Keratinocyte (primary cell): ENCODE measurements at regions not wholly inside any gene's neighbourhood (a gene's known extent, or its start where the extent isn't known, plus 50 kb on each side); places are given as distances from the start of the nearest gene placed in this dataset.

Experiments
- DNase-seq: peaks from one replicate; pipeline ENCODE4 v3.0.0-alpha.2; 2011; ENCODE audit warnings: low read depth, missing footprints, low spot score
- FAIRE-seq: peaks from 2 replicates; lab custom pipeline; 2011; peaks lifted over from hg19 to GRCh38; lab: Jason Lieb, UNC
- H2AFZ ChIP-seq: 2 replicates; pipeline ENCODE4 v1.6.0; 2012; ENCODE audit warnings: low read length, control low read depth, inconsistent platforms; ENCODE audit not compliant: control insufficient read depth
- H3K27ac ChIP-seq: 2 replicates; pipeline ENCODE4 v1.5.1; 2011; ENCODE audit warnings: low read length; ENCODE audit not compliant: control insufficient read depth, insufficient read depth
- H3K27me3 ChIP-seq: 3 replicates; pipeline ENCODE4 v1.6.0; 2011; ENCODE audit warnings: low read length; ENCODE audit not compliant: control insufficient read depth, insufficient read depth; ENCODE audit errors: extremely low read depth
- H3K36me3 ChIP-seq, 2 experiments: 2 replicates in 1 of 2; 3 replicates in 1 of 2; pipeline ENCODE4 v1.5.1; 2011; ENCODE audit warnings: low read length in 2 of 2, mild to moderate bottlenecking in 1 of 2; ENCODE audit not compliant: control insufficient read depth in 2 of 2, insufficient read depth in 2 of 2; ENCODE audit errors: extremely low read depth in 1 of 2
- H3K4me1 ChIP-seq: 3 replicates; pipeline ENCODE4 v1.5.1; 2011; ENCODE audit warnings: low read length; ENCODE audit not compliant: control insufficient read depth, insufficient read depth; ENCODE audit errors: extremely low read depth
- H3K4me2 ChIP-seq: 3 replicates; pipeline ENCODE4 v1.6.0; 2011; ENCODE audit warnings: low read depth, low read length; ENCODE audit not compliant: control insufficient read depth, insufficient read depth; ENCODE audit errors: extremely low read depth
- H3K4me3 ChIP-seq, 3 experiments: fragments of 200-600 bp in 1 of 3; sonication (generic) in 1 of 3; 2 replicates in 2 of 3; 3 replicates in 1 of 3; pipeline ENCODE4 v1.5.1; 2011 to 2016; ENCODE audit warnings: low read length in 3 of 3, mild to moderate bottlenecking in 3 of 3, control low read depth in 2 of 3, inconsistent platforms in 1 of 3, low read depth in 1 of 3, mixed read lengths in 1 of 3, mixed run types in 1 of 3, moderate library complexity in 1 of 3; ENCODE audit not compliant: control insufficient read depth in 2 of 3, insufficient read depth in 2 of 3; ENCODE audit errors: extremely low read depth in 1 of 3
- H3K79me2 ChIP-seq: 2 replicates; pipeline ENCODE4 v1.6.0; 2012; ENCODE audit warnings: low read length; ENCODE audit not compliant: control insufficient read depth, insufficient read depth
- H3K9ac ChIP-seq: 3 replicates; pipeline ENCODE4 v1.6.0; 2011; ENCODE audit warnings: low read length; ENCODE audit not compliant: control insufficient read depth, insufficient read depth; ENCODE audit errors: extremely low read depth
- H3K9me1 ChIP-seq: 3 replicates; pipeline ENCODE4 v1.6.0; 2011; ENCODE audit warnings: low read length; ENCODE audit not compliant: control insufficient read depth, insufficient read depth; ENCODE audit errors: extremely low read depth
- H3K9me3 ChIP-seq: 2 replicates; pipeline ENCODE4 v1.5.1; 2012; ENCODE audit warnings: low read depth, low read length; ENCODE audit not compliant: control insufficient read depth
- H4K20me1 ChIP-seq: 3 replicates; pipeline ENCODE4 v1.6.0; 2011; ENCODE audit warnings: low read length; ENCODE audit not compliant: control insufficient read depth, insufficient read depth; ENCODE audit errors: extremely low read depth
- CTCF ChIP-seq, 3 experiments: IDR thresholded peaks in 1 of 3; conservative IDR thresholded peaks in 1 of 3; optimal IDR thresholded peaks in 1 of 3; 2 replicates in 2 of 3; 3 replicates in 1 of 3; pipeline versions ENCODE3 to v1.5.1; 2011; ENCODE audit warnings: low read length in 3 of 3, mild to moderate bottlenecking in 3 of 3, moderate library complexity in 2 of 3, control low read depth in 1 of 3, inconsistent platforms in 1 of 3; ENCODE audit not compliant: insufficient read depth in 2 of 3; ENCODE audit errors: extremely low read depth in 1 of 3
- EZH2 ChIP-seq: IDR thresholded peaks from one replicate; pipeline ENCODE4 v1.6.1; 2012; ENCODE audit warnings: inconsistent platforms, mild to moderate bottlenecking, low read length, moderate library complexity
- dilution Hi-C: fragments of 300-500 bp; cut with MboI; formaldehyde crosslinking; loops from one replicate; pipeline ENCODE4 v1.7.0; 2020; ENCODE audit warnings: low sequenced_read_pairs; ENCODE audit not compliant: extremely low pct_ligation_motif_present

GRCh38 chr13:91203430-91203829 lies 144.1 kb upstream of the MIR17HG start:
- Histone ChIP-seq H3K4me3 (no peak overlapping the region), H3K4me2 (no peak overlapping the region), H3K36me3 (no peaks in the 10 kb centered on the region), H4K20me1 (no peaks in the 10 kb centered on the region), H3K4me1 (no peaks in the 10 kb centered on the region), H3K9me3 (no peaks in the 10 kb centered on the region), H3K27me3 (no peaks in the 10 kb centered on the region), H2AFZ (no peak overlapping the region), H3K9ac (no peak overlapping the region), H3K79me2 (no peaks in the 10 kb centered on the region), H3K9me1 (no peaks in the 10 kb centered on the region), H3K27ac (no peak overlapping the region)
- no peak for FAIRE-seq
- no peak for TF ChIP-seq EZH2
- TF ChIP-seq CTCF (optimal IDR thresholded peaks at IDR 0.05 in 1 of 3, IDR thresholded peaks at IDR 0.05 in 1 of 3, conservative IDR thresholded peaks at IDR 0.05 in 1 of 3; ENCODE audit: extremely low read depth in 1 of 3, insufficient read depth in 2 of 3, low read length in 3 of 3) = no peak
- dilution Hi-C loops = no loop called here
- DNase-seq = no peak

GRCh38 chr13:91207261-91207660 lies 140.2 kb upstream of the MIR17HG start:
- Histone ChIP-seq H3K27me3 (no peaks in the 10 kb centered on the region), H3K9me1 (no peaks in the 10 kb centered on the region), H3K4me2 (no peak overlapping the region), H2AFZ (no peak overlapping the region), H3K4me3 (no peak overlapping the region), H3K79me2 (no peaks in the 10 kb centered on the region), H3K36me3 (no peaks in the 10 kb centered on the region), H3K4me1 (no peaks in the 10 kb centered on the region), H3K27ac (no peak overlapping the region), H3K9ac (no peak overlapping the region), H3K9me3 (no peaks in the 10 kb centered on the region), H4K20me1 (no peaks in the 10 kb centered on the region)
- FAIRE-seq = no peak
- dilution Hi-C loops = no loop called here
- TF ChIP-seq EZH2 = no peak
- no peak for TF ChIP-seq CTCF (optimal IDR thresholded peaks at IDR 0.05 in 1 of 3, IDR thresholded peaks at IDR 0.05 in 1 of 3, conservative IDR thresholded peaks at IDR 0.05 in 1 of 3; ENCODE audit: extremely low read depth in 1 of 3, insufficient read depth in 2 of 3, low read length in 3 of 3)
- DNase-seq = no peak
